Prostate gland (tissue), 2 donors: ENCODE measurements at regions not wholly inside any gene's neighbourhood (a gene's known extent, or its start where the extent isn't known, plus 50 kb on each side); places are given as distances from the start of the nearest gene placed in this dataset.

Experiments
- CTCF ChIP-seq, 4 experiments: fragments of 200-600 bp in 2 of 4; fragments of 450-650 bp in 2 of 4; sonication (generic) in 2 of 4; IDR thresholded peaks; 1 replicate in 3 of 4; 2 replicates in 1 of 4; pipeline ENCODE4 v1.5.1; 2016 to 2019; ENCODE audit warnings: antibody characterized with exemption in 4 of 4, mild to moderate bottlenecking in 2 of 4, moderate library complexity in 2 of 4
- POLR2A ChIP-seq: fragments of 450-650 bp; IDR thresholded peaks from one replicate; pipeline ENCODE4 v1.6.1; 2016; ENCODE audit warnings: antibody characterized with exemption, mild to moderate bottlenecking
- POLR2AphosphoS5 ChIP-seq: sonication (generic); formaldehyde crosslinking; IDR thresholded peaks from one replicate; pipeline ENCODE4 v1.6.1; 2017; ENCODE audit warnings: antibody characterized with exemption

GRCh38 chr19:28827382-28827781 lies 385.6 kb downstream of the UQCRFS1 start:
- TF ChIP-seq POLR2A, result no peak
- no peak for TF ChIP-seq POLR2AphosphoS5
- no peak for TF ChIP-seq CTCF (IDR thresholded peaks at IDR 0.05)
